Liver (tissue), 8 donors: ENCODE measurements at regions not wholly inside any gene's neighbourhood (a gene's known extent, or its start where the extent isn't known, plus 50 kb on each side); places are given as distances from the start of the nearest gene placed in this dataset.

ENCODE experiments used
- DNase-seq: peaks from one replicate; pipeline ENCODE4 v3.0.0-alpha.2; 2017; ENCODE audit warnings: low spot score
- H3K27ac ChIP-seq, 2 donors: one replicate each; pipeline ENCODE4 v1.7.0; 2013; ENCODE audit warnings: inconsistent platforms in 2 of 2, low read length in 2 of 2, control low read depth in 1 of 2, low read depth in 1 of 2, mild to moderate bottlenecking in 1 of 2
- H3K27me3 ChIP-seq, 4 donors: one replicate each; pipeline versions ENCODE4 v1.6.1 to v1.7.0; 2013; ENCODE audit warnings: low read length in 3 of 4, inconsistent platforms in 1 of 4, mild to moderate bottlenecking in 1 of 4, moderate library complexity in 1 of 4; ENCODE audit not compliant: control insufficient read depth in 4 of 4, insufficient read depth in 4 of 4
- H3K36me3 ChIP-seq, 4 donors: one replicate each; pipeline versions ENCODE4 v1.6.1 to v1.7.0; 2013; ENCODE audit warnings: low read length in 3 of 4, mild to moderate bottlenecking in 3 of 4, low read depth in 1 of 4, moderate library complexity in 1 of 4; ENCODE audit not compliant: control insufficient read depth in 4 of 4, insufficient read depth in 3 of 4
- H3K4me1 ChIP-seq, 4 donors: one replicate each; pipeline versions ENCODE4 v1.6.1 to v1.7.0; 2013; ENCODE audit warnings: low read length in 3 of 4, mild to moderate bottlenecking in 3 of 4, moderate library complexity in 1 of 4; ENCODE audit not compliant: control insufficient read depth in 4 of 4, insufficient read depth in 4 of 4
- H3K4me3 ChIP-seq, 3 donors: one replicate each; pipeline versions ENCODE4 v1.6.1 to v1.7.0; 2013; ENCODE audit warnings: low read length in 3 of 3, control low read depth in 1 of 3, low read depth in 1 of 3, mild to moderate bottlenecking in 1 of 3
- H3K9ac ChIP-seq, 2 donors: one replicate each; pipeline ENCODE4 v1.7.0; 2013; ENCODE audit warnings: low read length in 2 of 2, mild to moderate bottlenecking in 2 of 2, moderate library complexity in 2 of 2, control low read depth in 1 of 2, low read depth in 1 of 2
- H3K9me3 ChIP-seq, 4 donors: one replicate each; pipeline versions ENCODE4 v1.6.1 to v1.7.0; 2013; ENCODE audit warnings: low read length in 3 of 4; ENCODE audit not compliant: control insufficient read depth in 4 of 4
- ATF3 ChIP-seq: IDR thresholded peaks from 2 replicates; pipeline ENCODE4 v1.6.1; 2016; ENCODE audit warnings: antibody characterized with exemption
- CTCF ChIP-seq: fragments of 150-350 bp; IDR thresholded peaks from 2 replicates; pipeline ENCODE4 v1.5.1; 2017; ENCODE audit warnings: improper control_type of control experiment, low read depth, low read length; ENCODE audit not compliant: missing input control
- EGR1 ChIP-seq, 2 donors: IDR thresholded peaks; 2 replicates each; pipeline ENCODE4 v1.6.1; 2016 to 2018; ENCODE audit warnings: antibody characterized with exemption in 2 of 2, low read depth in 2 of 2
- FOXA1 ChIP-seq: IDR thresholded peaks from 2 replicates; pipeline ENCODE4 v1.6.1; 2016; ENCODE audit warnings: antibody characterized with exemption
- FOXA2 ChIP-seq: IDR thresholded peaks from 2 replicates; pipeline ENCODE4 v1.6.1; 2016; ENCODE audit warnings: antibody characterized with exemption
- GABPA ChIP-seq, 2 donors: IDR thresholded peaks in 1 of 2; conservative IDR thresholded peaks in 1 of 2; 2 replicates each; pipeline ENCODE4 v1.6.1; 2016; ENCODE audit warnings: antibody characterized with exemption in 2 of 2, mild to moderate bottlenecking in 1 of 2, moderate library complexity in 1 of 2
- HNF4A ChIP-seq, 2 donors: conservative IDR thresholded peaks; 2 replicates each; pipeline ENCODE4 v1.6.1; 2016; ENCODE audit warnings: antibody characterized with exemption in 2 of 2, mild to moderate bottlenecking in 2 of 2
- HNF4G ChIP-seq: IDR thresholded peaks from 2 replicates; pipeline ENCODE4 v1.6.1; 2016; ENCODE audit warnings: antibody characterized with exemption
- JUND ChIP-seq, 2 donors: IDR thresholded peaks; 2 replicates each; pipeline ENCODE4 v1.6.1; 2016; ENCODE audit warnings: antibody characterized with exemption in 2 of 2
- MAX ChIP-seq: IDR thresholded peaks from 2 replicates; pipeline ENCODE4 v1.6.1; 2016; ENCODE audit warnings: antibody characterized with exemption
- NR2F2 ChIP-seq: IDR thresholded peaks from 2 replicates; pipeline ENCODE4 v1.6.1; 2016; ENCODE audit warnings: antibody characterized with exemption
- RAD21 ChIP-seq, 2 donors: IDR thresholded peaks; 2 replicates each; pipeline ENCODE4 v1.6.1; 2016; ENCODE audit warnings: antibody characterized with exemption in 2 of 2, mild to moderate bottlenecking in 2 of 2
- REST ChIP-seq: IDR thresholded peaks from 2 replicates; pipeline ENCODE4 v1.6.1; 2016; ENCODE audit warnings: antibody characterized with exemption, mild to moderate bottlenecking
- RXRA ChIP-seq, 2 donors: IDR thresholded peaks; 2 replicates each; pipeline ENCODE4 v1.6.1; 2017 to 2018; ENCODE audit warnings: antibody characterized with exemption in 2 of 2, mild to moderate bottlenecking in 1 of 2
- SP1 ChIP-seq: IDR thresholded peaks from 2 replicates; pipeline ENCODE4 v1.6.1; 2018; ENCODE audit warnings: antibody characterized with exemption, mild to moderate bottlenecking
- TAF1 ChIP-seq: conservative IDR thresholded peaks from 2 replicates; pipeline ENCODE4 v1.6.1; 2016; ENCODE audit warnings: antibody characterized with exemption, mild to moderate bottlenecking
- YY1 ChIP-seq: IDR thresholded peaks from 2 replicates; pipeline ENCODE4 v1.6.1; 2016; ENCODE audit warnings: antibody characterized with exemption, mild to moderate bottlenecking
- ZBTB33 ChIP-seq: IDR thresholded peaks from 2 replicates; pipeline ENCODE4 v1.6.1; 2016; ENCODE audit warnings: antibody characterized with exemption
- WGBS: extraction: QIAGEN DNeasy Blood & Tissue Kit; methylation state at CpG from one replicate; pipeline ENCODE4 v1.1.7; 2013; 5-methylcytosine and 5-hydroxymethylcytosine counted together
- donor health status: healthy.
- donor health status: healthy.
- donor health status: healthy.
- donor health status: healthy.
- donor health status: healthy.

- H3K9ac ChIP-seq = no peak overlapping the region
- no peak for DNase-seq
- no peaks in the 10 kb centered on the region for H3K36me3 ChIP-seq
- no peak for TF ChIP-seq RXRA (IDR thresholded peaks at IDR 0.05)
- 96% methylated on average over 3 of the region's 3 CpGs for WGBS
- H3K9me3 ChIP-seq = no peaks in the 10 kb centered on the region
- H3K4me3 ChIP-seq = no peak overlapping the region
- H3K4me1 ChIP-seq = no peaks in the 10 kb centered on the region
- no peaks in the 10 kb centered on the region for H3K27me3 ChIP-seq
- no peak overlapping the region for H3K27ac ChIP-seq
Measured at GRCh38 chr21:16651956-16652355, 860.9 kb upstream of the CXADR start.

DNA sequence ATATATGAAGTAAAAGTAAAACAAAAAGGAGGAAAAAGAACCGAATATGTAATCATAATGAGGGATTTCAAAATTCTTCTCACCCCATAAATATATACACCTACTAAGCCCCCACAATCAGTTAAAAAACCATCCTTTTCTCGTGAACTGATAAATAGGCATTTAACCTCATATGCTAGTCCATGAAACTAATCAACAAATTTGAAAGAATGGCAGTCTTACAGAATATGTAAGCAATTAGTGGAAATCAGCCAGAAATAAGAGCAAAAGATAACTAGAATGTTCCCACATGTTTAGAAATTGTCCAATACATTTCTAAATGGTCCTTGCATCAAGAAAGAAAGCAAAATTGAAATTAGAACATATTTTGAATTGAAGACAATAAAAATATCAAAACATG, 849.4 kb upstream of the CXADR start:
- Histone ChIP-seq H3K4me1 (no peaks in the 10 kb centered on the region), H3K27me3 (no peaks in the 10 kb centered on the region), H3K27ac (no peak overlapping the region), H3K9me3 (no peaks in the 10 kb centered on the region), H3K36me3 (no peaks in the 10 kb centered on the region), H3K9ac (no peak overlapping the region), H3K4me3 (no peak overlapping the region)
- no peak for DNase-seq
- TF ChIP-seq FOXA1 = no peak
- TF ChIP-seq YY1 = no peak
- TF ChIP-seq EGR1 (IDR thresholded peaks at IDR 0.05; ENCODE audit: low read depth in 2 of 2) = no peak
- TF ChIP-seq NR2F2 = no peak
- no peak for TF ChIP-seq GABPA (IDR thresholded peaks at IDR 0.05 in 1 of 2, conservative IDR thresholded peaks at IDR 0.05 in 1 of 2)
- TF ChIP-seq JUND (IDR thresholded peaks at IDR 0.05) = no peak
- no peak for TF ChIP-seq HNF4A (conservative IDR thresholded peaks at IDR 0.05)
- TF ChIP-seq ATF3 = no peak
- TF ChIP-seq CTCF = no peak
- TF ChIP-seq MAX = no peak
- no peak for TF ChIP-seq RAD21 (IDR thresholded peaks at IDR 0.05)
- no peak for TF ChIP-seq HNF4G
- no peak for TF ChIP-seq RXRA (IDR thresholded peaks at IDR 0.05)
- no peak for TF ChIP-seq FOXA2
- TF ChIP-seq REST = no peak
- TF ChIP-seq TAF1 = no peak
- TF ChIP-seq SP1 = no peak
- no peak for TF ChIP-seq ZBTB33
- WGBS = 85% methylated on average over 2 of the region's 2 CpGs
